Left forelimb (tissue), 1 donor: ENCODE measurements at regions not wholly inside any gene's neighbourhood (a gene's known extent, or its start where the extent isn't known, plus 50 kb on each side); places are given as distances from the start of the nearest gene placed in this dataset.

Experiments
- DNase-seq: peaks from one replicate; pipeline ENCODE4 v3.0.0-alpha.2; 2018; ENCODE audit warnings: low spot score

DNA sequence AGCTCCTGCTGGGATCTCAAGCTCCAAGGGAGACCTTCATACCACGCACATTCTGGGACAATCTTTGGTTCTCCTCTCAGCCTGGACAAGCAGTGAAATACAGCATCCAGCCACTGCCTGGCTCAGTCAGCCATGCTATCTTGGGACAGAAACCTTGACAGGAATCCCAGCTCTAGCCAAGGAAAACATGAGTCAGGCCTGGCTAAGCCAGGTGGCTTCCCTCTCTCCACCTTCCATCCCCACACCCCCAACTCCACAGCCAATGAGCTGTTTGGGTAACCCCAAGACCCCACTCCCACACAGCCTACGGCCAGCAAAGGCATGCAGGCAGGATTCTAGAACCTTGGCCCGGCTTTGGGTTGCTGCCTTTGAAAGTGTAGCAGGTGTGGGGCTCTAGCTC is 64.9 kb downstream of the MCFD2 start:
- DNase-seq: no peak

DNA sequence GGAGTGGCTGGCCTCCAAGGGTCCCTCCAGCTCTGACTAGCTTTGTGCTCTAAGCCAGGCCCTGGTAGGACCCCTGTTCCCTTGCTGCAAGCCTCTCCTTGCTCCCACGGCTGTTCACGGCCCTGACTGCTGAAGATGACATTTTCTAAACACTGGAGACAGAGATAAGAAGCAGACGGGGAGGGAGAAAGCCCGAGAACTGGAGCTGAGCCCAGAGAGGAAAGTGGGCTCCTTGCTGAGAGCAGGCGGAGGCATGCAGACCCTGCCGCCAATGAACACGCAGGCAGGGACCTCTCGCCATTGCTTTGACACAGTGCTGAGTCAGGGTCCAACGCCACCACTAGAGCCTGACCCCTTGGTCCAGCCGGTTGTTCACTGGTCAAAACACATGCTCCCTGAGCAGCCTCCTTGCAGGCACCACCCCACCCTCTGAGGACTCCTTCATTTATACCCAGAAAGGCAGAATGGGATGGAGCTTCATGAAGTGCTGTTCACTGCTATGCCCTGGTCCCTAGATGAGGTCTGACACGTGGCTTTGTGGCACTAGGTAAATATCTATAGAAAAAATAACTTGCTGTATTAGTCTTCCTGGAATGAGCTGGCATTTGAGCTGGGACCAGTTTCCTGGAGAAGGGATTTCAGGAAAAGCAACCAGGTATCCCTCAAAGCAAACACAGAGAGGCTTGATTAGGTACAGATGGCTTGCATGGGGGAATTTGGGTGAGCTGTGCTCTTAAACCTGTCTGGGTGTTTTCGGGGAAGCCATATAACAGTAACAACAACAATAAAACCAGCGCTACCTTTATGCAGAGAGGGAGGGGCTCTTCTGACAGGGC is 65.7 kb downstream of the MCFD2 start:
- DNase-seq: no peak

DNA sequence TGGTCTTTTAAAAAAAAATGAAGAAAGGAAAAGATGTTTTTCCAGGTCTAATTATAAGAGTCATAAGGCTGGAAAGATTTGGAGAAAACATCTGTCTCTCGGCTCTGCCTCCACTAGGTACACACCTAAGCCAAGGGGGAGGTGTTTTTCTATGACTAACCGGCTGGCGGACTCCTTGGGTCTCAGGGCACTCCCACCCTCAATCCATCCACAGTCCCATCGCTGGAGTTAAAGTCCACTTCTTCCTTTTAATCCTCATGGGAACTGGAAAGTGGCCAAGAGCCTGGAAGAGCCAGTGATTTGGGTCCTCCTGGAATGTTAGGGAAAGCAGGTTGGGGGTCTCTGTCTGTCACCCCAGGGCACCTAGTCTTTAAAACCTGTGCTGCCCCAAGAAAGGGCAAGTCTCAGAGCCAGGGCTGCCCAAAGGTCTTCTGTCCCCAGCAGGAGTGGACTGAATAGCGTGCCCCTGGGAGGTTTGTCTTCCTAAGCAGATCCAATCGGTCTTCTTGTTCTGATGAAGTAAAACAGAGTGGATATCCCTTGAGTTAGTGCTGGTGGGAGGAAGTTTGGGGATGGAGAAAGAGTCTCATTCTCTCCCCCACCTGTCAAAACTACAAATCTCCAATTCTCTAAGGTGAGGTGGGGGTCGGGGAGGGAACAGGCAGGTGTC is 66.4 kb downstream of the MCFD2 start:
- no peak for DNase-seq

DNA sequence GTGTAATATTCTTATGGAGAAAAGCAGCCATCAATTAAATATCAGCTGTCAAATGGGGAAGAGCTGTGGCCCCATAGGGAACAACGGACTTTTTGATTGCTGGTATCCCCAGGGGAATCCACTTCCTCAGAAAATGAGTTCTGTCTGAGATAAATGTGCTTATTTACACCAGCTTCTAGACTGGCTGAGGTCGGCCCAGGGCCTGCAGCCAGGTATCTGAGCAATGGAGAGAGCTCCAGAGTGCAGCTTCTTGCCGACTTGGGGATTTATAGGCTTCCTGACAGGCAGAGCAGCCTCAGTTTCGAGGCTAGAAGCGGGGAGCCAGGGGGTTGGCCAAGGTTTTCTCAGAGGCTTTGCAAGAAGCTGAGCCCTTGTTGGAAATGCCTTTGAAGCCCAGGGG is 67.2 kb downstream of the MCFD2 start:
- DNase-seq: no peak

DNA sequence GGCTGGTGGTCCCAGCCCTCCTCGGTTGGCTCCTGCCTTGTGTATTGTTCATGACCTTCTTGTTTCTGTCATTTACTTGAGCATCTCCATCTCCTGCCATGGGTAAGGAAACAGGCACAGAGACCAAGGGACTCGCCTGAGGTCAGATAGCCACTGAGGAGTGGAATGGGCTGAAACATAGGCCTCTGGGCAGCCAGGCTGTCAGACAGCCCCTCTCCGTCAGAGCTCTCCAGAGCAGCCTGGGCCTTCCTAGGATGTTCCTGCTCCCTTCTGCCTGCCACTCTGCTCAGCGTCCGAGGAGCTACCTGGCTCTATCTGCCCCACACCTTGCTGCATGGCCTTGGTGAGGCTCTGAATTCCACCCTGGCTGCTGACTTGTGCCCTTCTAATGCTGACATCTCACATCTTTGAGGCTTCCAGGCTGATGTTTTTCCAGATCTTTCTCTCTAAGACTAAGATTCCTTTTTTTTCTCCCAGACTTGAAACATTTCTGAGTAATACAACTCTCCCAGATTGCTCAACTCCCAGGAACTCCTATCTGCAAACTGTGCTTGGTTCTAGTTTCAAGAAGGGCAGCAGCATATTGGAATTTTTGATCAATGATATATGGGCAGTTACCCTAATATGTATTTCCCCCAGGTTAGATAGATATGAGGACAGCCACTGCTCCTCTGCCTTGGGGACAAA is 67.7 kb downstream of the MCFD2 start:
- no peak for DNase-seq

DNA sequence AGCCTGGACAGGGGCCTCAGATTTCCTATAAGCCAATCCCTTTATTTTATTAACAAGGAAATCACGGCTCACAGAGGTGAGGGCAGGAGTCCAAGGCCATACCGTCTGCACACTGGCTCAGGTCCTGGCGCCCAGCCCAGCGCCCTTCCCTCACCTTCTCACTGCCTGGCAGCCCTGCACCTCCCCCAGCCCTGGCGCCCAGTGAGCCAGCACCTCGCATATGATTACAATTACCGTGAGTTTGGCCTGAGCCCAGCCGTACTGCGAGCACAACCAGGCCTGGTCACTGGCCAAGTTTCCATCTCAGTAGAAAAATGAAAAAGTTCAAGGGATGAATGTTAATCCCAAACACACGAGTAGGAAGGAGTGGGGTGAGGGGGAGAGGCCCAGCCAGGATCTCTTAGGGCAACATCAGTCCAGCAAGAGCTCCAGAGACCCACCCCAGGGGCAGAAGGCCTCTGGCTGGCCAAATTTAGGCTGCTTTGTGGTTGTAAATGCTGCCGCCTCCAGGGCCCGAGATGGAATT is 68.4 kb downstream of the MCFD2 start:
- peak; percentile 89 for DNase-seq

DNA sequence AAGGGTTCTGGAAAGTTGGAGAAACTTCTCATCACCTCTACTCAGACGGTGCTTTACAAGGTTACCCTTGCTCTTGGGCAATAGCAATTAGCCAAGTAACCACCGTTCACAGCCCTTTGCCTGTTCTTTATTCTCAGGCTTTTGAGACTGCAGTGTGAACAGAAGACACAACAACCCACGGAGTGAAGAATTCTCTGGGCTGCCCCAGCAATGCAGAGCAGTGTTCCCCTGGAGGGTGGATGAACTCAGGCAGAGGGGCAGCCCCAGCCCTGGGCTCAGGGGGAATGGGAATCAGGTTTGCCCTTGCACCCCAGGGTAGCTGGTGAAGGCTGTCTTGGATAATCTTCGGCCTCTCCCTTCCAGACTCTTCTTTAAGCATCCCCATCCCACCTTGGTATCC is 69.1 kb downstream of the MCFD2 start:
- DNase-seq: no peak

DNA sequence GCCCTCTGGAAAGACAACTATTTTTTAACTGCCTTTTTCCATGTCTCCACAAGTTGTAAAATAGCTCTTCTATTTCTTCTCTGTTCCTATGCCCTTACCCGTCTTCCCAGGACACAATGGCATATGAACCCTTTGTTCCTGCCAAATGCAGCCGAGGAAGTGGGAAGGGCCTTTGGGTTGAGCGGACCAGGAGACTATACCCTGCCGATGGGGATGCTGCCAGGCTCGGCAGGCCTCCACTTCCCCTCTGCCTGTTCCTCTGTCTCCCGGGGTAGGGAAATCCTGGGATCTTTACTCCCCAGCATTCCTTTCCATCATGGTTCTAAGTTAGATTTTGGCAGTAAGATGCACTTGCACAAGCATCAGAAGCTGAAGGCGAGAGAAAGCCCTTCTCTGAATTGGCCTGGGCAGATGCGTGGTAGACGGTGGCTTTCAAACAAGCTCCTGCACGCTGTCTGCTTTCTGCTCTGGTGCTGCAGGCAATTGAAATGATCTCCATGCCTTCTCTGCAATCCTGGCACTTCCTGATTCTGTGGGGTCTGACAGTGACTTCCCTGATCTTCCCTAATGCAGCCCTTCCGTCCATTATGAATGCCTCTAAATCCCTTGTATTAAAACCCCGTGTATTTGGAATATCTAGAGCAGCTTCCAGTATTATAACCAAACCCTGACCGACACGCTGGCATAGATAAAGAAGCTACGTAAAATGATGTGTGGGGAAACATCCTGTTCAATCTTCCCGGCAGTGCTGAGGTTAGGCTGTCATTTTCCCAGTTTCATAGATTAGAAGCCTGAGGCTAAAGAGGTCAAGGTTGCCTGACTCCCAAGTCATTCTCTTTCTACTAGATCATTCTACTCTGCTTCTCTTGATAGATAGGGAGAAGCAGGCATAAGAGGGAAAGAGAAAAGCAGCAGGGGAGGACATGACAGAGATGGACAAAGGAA is 69.8 kb downstream of the MCFD2 start:
- DNase-seq: no peak

DNA sequence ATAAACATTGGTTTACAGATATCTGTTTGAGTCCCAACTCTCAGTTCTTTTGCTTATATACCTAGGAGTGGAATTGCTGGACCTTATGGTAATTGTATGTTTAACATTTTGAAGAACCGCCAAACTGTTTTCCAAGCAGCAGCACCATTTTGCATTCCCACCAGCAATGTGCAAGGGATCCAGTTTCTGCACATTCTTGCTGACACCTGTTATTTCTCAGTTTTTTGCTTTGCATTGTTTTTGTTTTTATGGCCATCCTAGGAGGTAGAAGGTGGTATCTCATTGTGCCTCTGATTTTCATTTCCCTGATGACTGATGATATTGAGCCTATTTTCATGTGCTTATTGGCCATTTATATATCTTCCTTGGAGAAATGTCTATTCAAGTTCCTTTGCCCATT is 71.2 kb downstream of the MCFD2 start:
- DNase-seq: no peak

DNA sequence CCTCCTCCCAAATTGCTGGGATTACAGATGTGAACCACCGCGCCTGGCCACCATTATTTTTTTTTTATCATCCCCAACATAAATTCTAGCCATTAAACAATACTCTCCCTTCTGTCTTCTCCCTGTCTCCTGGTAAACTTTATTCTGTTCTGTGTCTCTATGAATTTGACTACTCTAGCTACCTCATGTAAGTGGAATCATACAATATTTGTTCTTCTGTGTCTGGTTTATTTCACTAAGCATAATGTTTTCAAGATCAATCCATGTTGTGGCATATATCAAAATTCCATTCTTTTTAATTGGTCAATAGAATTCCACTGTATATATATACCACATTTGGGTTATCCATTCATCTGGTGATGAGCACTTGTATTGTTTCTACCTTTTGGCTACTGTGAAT is 71.6 kb downstream of the MCFD2 start:
- DNase-seq: no peak

DNA sequence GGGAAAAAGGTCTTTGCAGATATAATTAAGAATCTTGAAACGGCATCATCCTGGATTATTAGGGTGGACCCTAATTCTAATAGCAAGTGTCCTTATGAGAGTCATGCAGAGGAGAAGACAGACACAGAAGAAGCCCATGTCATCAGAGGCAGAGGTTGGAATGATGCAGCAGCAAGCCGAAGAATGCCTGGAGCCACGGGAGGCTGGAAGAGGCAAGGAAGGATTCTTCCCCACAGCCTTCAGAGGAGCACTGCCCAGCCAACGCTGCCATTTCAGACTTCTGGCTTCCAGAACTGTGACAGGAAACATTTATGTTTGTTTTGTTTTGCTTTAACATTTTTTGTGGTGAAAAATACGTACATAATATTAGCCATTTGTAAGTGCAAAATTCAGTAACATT is 72.3 kb downstream of the MCFD2 start:
- DNase-seq: no peak

DNA sequence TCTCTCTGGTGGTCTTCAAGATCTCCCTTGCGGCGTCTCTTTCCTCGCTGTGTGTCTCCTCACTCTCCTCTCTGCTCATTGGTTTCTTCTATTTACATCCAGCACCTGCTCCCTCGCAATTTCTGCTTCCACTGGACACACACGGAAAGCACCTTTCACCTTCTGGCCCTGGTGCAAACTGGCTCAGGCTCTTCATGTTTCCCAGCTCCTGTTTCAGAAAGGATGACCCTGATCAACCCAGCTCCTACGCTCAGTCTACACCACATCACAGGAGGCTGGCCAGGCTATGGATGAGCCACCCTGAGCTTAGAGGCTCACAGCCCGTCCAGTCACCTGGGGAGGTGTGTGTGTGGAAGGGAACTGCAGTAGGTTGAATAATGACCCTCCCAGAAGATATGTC is 72.7 kb downstream of the MCFD2 start:
- no peak for DNase-seq

DNA sequence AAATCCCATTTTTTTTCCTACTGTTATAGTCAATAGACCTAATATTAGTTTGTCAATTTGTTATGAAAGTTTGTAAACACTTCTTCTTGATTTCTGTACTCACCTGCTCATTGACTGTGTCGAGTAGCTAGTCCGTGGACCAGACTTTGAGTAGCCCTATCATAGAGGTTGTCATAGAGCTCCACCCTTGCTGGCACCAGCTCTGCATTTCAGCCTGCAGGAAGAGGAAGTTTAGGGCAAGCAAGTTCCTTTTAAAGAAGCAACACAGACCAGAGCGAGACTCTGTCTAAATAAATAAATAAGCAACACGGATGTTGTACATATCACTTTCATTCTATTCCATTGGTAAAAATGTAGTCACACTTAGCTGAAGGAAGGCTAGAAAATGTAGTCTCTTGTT is 74.0 kb downstream of the MCFD2 start:
- DNase-seq: no peak

DNA sequence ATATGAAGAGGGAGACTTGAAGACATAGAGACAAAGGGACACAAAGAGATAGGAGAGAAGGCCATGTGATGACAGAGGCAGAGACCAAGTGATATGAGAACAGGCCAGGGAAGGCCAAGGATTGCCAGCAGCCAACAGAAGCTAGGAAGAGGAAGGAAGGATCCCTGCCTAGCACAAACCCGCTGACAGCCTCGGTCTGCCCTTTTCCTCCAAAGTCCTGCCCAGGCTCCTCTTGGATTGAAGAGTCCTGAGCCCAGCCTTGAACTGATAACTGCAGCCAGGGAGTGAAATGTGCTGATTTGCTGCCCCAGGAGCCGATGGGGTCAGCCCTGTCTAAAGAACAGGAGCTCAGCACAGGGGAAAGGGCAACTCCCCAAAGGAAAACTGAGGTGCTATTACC is 76.6 kb downstream of the MCFD2 start:
- DNase-seq: no peak

DNA sequence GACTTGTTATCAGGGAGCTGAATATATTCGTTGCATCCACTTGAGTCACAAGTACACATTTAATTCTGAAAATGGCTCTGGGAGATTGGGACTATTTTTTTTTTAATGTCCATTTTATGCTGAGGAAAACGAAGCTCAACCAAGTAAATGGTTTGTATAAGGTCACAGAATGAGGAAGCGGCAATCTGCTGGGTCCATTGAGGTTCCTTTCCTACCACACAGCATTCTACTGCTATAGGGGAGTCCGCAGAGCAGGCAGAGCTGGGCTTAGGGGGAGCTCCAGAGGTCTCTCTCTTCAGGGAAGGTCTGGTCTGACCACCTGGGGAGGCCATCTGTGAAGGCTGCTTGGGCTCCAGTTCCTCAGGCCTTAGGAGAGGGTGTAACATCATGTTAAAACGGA is 77.9 kb downstream of the MCFD2 start:
- DNase-seq: no peak

DNA sequence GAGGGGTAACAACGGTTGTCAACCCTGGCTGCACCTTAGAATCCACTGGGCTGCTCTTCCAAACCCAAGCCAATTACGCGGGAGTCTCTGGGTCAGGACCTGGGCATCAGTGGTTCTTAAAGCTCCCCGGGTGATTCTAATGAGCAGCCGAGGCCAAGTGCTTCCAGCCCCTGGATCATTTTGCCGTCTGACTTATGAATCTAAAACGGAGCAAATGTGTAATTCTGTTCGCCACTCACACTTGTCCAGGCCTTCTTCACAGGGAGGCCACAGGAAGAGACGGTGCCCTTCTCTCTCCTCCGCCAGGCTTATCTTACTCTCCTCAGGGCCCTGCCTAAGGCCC is 78.5 kb downstream of the MCFD2 start:
- no peak for DNase-seq

DNA sequence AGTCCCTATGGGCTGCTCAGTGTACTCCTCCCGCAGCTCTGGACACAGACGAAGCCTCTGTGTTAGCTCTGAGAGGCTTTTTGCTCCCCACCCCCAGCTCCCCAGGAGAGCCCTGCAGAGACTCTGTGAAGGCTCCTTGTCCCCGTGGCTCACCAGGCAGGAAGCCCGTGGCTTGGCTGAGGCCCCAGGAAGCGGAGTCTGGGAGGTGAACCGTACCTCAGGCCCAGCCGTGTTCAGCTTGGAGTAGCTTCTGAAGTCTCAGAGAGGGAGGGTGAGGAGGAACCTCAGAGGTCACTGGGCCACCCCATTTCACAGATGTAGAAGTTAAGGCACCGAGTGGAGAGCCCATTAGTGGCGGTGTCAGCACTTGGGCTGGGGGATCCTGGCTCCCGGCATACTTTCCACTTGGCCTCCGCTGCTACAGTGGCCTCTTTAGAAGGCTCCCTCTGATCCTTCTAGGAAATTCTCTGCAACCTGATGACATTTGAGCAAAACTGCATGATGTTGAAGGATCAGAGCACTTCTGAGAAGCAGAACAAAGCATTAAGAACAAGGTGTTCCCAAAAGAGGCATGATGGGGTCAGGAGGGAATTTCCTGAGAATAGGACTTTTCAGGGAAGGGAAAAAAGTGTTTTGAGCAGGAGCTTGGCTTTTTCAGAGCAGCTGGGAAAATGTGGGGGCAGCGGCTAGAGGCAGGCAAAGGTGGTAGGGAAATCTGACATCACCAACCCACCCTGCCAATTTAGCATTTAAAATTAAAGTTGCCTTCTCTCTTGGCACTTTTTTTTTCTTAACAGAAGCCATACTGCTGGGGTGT is 79.1 kb downstream of the MCFD2 start:
- DNase-seq: no peak

DNA sequence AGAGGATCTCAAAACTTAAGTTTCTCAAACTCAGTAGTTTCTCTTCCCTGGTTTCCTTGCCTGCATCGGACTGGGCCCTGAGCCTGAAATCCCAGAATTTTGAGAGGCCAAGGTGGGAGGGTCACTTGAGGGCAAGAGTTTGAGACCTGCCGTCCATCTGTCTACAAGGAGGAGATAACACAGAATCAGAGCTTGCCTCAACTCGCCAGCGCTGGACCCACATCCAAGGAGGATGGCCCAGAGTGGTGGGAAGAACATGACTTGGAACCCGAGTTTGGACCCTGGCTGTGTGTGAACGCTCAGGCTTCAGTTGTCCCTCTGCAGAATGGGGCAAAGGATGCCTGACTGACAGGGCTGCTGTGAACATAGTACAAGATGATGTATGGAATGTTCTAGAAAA is 80.1 kb downstream of the MCFD2 start:
- DNase-seq: no peak

DNA sequence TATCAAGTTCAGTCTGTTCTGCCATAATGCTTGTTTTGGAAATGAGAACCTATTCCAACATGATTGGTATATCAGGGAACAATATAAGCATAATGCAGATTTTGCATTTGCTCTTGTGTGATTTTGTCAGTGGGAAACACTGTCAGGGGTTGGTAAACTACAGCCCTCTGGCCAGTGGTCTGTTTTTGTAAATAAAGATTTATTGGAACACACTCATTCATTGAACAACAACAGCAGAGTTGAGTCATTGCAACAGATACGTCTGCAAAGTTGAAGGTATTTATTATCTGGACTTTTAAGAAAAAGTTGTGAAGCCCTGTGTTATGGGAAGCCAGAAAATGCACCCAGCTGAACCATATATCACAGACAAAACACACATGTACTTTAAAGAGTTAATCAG is 83.1 kb downstream of the MCFD2 start:
- DNase-seq: no peak

DNA sequence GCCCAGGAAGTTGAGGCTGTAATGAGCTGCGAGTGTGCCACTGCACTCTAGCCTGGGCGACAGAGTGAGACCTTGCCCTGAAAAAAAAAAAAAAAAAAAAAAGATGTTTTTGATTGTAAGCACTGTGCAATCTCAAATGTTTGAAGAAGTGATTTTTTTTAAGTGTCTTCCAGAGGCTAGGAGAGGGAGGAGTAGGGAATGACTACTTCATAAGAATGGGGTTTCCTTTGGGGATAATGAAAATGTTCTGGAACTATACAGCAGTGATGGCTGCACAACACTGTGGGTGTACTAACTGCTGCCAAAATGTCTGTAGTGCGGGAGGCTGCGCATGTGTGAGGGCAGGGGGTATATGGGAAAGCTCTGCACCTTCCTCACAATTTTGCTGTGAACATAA is 83.7 kb downstream of the MCFD2 start:
- peak; percentile 40 for DNase-seq
